ENCODE measurements at regions not wholly inside any gene's neighbourhood (a gene's known extent, or its start where the extent isn't known, plus 50 kb on each side); places are given as distances from the start of the nearest gene placed in this dataset.

- Histone ChIP-seq H3K4me3 (no peak overlapping the region), H3K27ac (no peak overlapping the region), H3K4me1 (no peaks in the 10 kb centered on the region), H3K27me3 (no peaks in the 10 kb centered on the region), H3K9me3 (peaks cover 0 to 27% (median 2%) of the 10 kb centered on the region in 4 donors), H3K36me3 (no peaks in the 10 kb centered on the region)
- TF ChIP-seq POLR2A (IDR thresholded peaks at IDR 0.05): no peak
- TF ChIP-seq CTCF (IDR thresholded peaks at IDR 0.05): no peak
- TF ChIP-seq EP300 (IDR thresholded peaks at IDR 0.05): no peak
- no peak for DNase-seq (ENCODE audit: low spot score in 2 of 2)
- WGBS, 2 donors: 58 to 64% methylated on average over 4 of the region's 4 CpGs
Measured at GRCh38 chr5:174273325-174273724, 227.8 kb downstream of the NSG2 start.

- peaks cover 0 to 15% (median 0%) of the 10 kb centered on the region in 4 donors for H3K9me3 ChIP-seq
- H3K4me3 ChIP-seq: no peak overlapping the region
- TF ChIP-seq CTCF (IDR thresholded peaks at IDR 0.05) (no peak), EP300 (IDR thresholded peaks at IDR 0.05) (no peak), POLR2A (IDR thresholded peaks at IDR 0.05) (no peak)
- H3K27ac ChIP-seq: no peak overlapping the region
- no peaks in the 10 kb centered on the region for H3K36me3 ChIP-seq
- H3K27me3 ChIP-seq: no peaks in the 10 kb centered on the region
- WGBS, 2 donors: 51 to 71% methylated on average over 2 of the region's 2 CpGs
- no peaks in the 10 kb centered on the region for H3K4me1 ChIP-seq
- DNase-seq (ENCODE audit: low spot score in 2 of 2): no peak
Measured at GRCh38 chr5:174275959-174276358, 230.5 kb downstream of the NSG2 start.

GRCh38 chr5:174281089-174281760 lies 235.7 kb downstream of the NSG2 start:
- no peak overlapping the region for H3K4me3 ChIP-seq
- WGBS, 2 donors: 74 to 78% methylated on average over 4 of the region's 4 CpGs
- H3K4me1 ChIP-seq: no peaks in the 10 kb centered on the region
- DNase-seq (ENCODE audit: low spot score in 2 of 2): no peak
- no peaks in the 10 kb centered on the region for H3K36me3 ChIP-seq
- H3K27ac ChIP-seq: no peak overlapping the region
- H3K9me3 ChIP-seq: peaks cover 0 to under 1% (median 0%) of the 10 kb centered on the region in 4 donors
- TF ChIP-seq EP300 (IDR thresholded peaks at IDR 0.05): no peak
- TF ChIP-seq CTCF (IDR thresholded peaks at IDR 0.05): no peak
- no peak for TF ChIP-seq POLR2A (IDR thresholded peaks at IDR 0.05)
- H3K27me3 ChIP-seq: no peaks in the 10 kb centered on the region

GRCh38 chr5:174281855-174282254 lies 236.3 kb downstream of the NSG2 start:
- Histone ChIP-seq H3K4me3 (no peak overlapping the region), H3K27ac (no peak overlapping the region), H3K4me1 (no peaks in the 10 kb centered on the region), H3K36me3 (no peaks in the 10 kb centered on the region), H3K9me3 (no peaks in the 10 kb centered on the region), H3K27me3 (no peaks in the 10 kb centered on the region)
- TF ChIP-seq POLR2A (IDR thresholded peaks at IDR 0.05) (no peak), CTCF (IDR thresholded peaks at IDR 0.05) (no peak), EP300 (IDR thresholded peaks at IDR 0.05) (no peak)
- WGBS, 2 donors: 85 to 86% methylated on average over 5 of the region's 5 CpGs
- no peak for DNase-seq (ENCODE audit: low spot score in 2 of 2)

GRCh38 chr5:174282391-174282790 lies 236.9 kb downstream of the NSG2 start:
- DNase-seq (ENCODE audit: low spot score in 2 of 2): no peak
- WGBS, 2 donors: 71 to 72% methylated on average over 5 of the region's 5 CpGs
- H3K27ac ChIP-seq: no peak overlapping the region
- TF ChIP-seq CTCF (IDR thresholded peaks at IDR 0.05) (no peak), POLR2A (IDR thresholded peaks at IDR 0.05) (no peak), EP300 (IDR thresholded peaks at IDR 0.05) (no peak)
- no peak overlapping the region for H3K4me3 ChIP-seq
- no peaks in the 10 kb centered on the region for H3K27me3 ChIP-seq
- no peaks in the 10 kb centered on the region for H3K36me3 ChIP-seq
- no peaks in the 10 kb centered on the region for H3K4me1 ChIP-seq
- H3K9me3 ChIP-seq: no peaks in the 10 kb centered on the region

All from tibial nerve (tissue), 4 donors.